ENCODE measurements at regions not wholly inside any gene's neighbourhood (a gene's known extent, or its start where the extent isn't known, plus 50 kb on each side); places are given as distances from the start of the nearest gene placed in this dataset.

GRCh38 chr9:13817754-13818278 lies 496.1 kb downstream of the NFIB start:
- no peak for TF ChIP-seq CTCF (conservative IDR thresholded peaks at IDR 0.05; ENCODE audit: low read depth, low read length)
- Histone ChIP-seq H3K27me3 (ENCODE audit: insufficient read depth, low read depth) (no peaks in the 10 kb centered on the region), H3K4me2 (no peak overlapping the region), H3K79me2 (ENCODE audit: insufficient read depth, low read depth) (no peaks in the 10 kb centered on the region), H4K20me1 (ENCODE audit: insufficient read depth) (no peaks in the 10 kb centered on the region), H3K4me1 (ENCODE audit: low read depth, poor library complexity, severe bottlenecking) (no peaks in the 10 kb centered on the region), H3K27ac (no peak overlapping the region), H3K36me3 (ENCODE audit: insufficient read depth) (no peaks in the 10 kb centered on the region), H3K9ac (no peak overlapping the region), H2AFZ (ENCODE audit: low read depth) (no peak overlapping the region), H3K4me3 (IDR thresholded peaks at IDR 0.05; ENCODE audit: insufficient read depth, low read depth, low read length) (no peak overlapping the region)

GRCh38 chr9:13816837-13817236 lies 497.1 kb downstream of the NFIB start:
- TF ChIP-seq CTCF (conservative IDR thresholded peaks at IDR 0.05; ENCODE audit: low read depth, low read length), result no peak
- no peaks in the 10 kb centered on the region for H4K20me1 ChIP-seq (ENCODE audit: insufficient read depth)
- no peaks in the 10 kb centered on the region for H3K36me3 ChIP-seq (ENCODE audit: insufficient read depth)

GRCh38 chr9:13814647-13815400 lies 499.1 kb downstream of the NFIB start:
- no peaks in the 10 kb centered on the region for H3K79me2 ChIP-seq (ENCODE audit: insufficient read depth, low read depth)
- H3K36me3 ChIP-seq (ENCODE audit: insufficient read depth), result no peaks in the 10 kb centered on the region
- TF ChIP-seq CTCF (conservative IDR thresholded peaks at IDR 0.05; ENCODE audit: low read depth, low read length), result no peak
- no peak overlapping the region for H3K9ac ChIP-seq
- no peak overlapping the region for H3K27ac ChIP-seq
- no peak overlapping the region for H2AFZ ChIP-seq (ENCODE audit: low read depth)
- H3K27me3 ChIP-seq (ENCODE audit: insufficient read depth, low read depth), result no peaks in the 10 kb centered on the region
- H3K4me3 ChIP-seq (IDR thresholded peaks at IDR 0.05; ENCODE audit: insufficient read depth, low read depth, low read length), result no peak overlapping the region
- H3K4me2 ChIP-seq, result no peak overlapping the region
- no peaks in the 10 kb centered on the region for H4K20me1 ChIP-seq (ENCODE audit: insufficient read depth)
- no peaks in the 10 kb centered on the region for H3K4me1 ChIP-seq (ENCODE audit: low read depth, poor library complexity, severe bottlenecking)

More at GRCh38 chr9:13816837-13817236, 497.1 kb downstream of the NFIB start:
- no peaks in the 10 kb centered on the region for H3K79me2 ChIP-seq (ENCODE audit: insufficient read depth, low read depth)
- H2AFZ ChIP-seq (ENCODE audit: low read depth), result no peak overlapping the region
- H3K27ac ChIP-seq, result no peak overlapping the region
- no peaks in the 10 kb centered on the region for H3K4me1 ChIP-seq (ENCODE audit: low read depth, poor library complexity, severe bottlenecking)
- H3K4me3 ChIP-seq (IDR thresholded peaks at IDR 0.05; ENCODE audit: insufficient read depth, low read depth, low read length), result no peak overlapping the region
- no peak overlapping the region for H3K4me2 ChIP-seq
- no peaks in the 10 kb centered on the region for H3K27me3 ChIP-seq (ENCODE audit: insufficient read depth, low read depth)
- no peak overlapping the region for H3K9ac ChIP-seq

GRCh38 chr9:13811876-13812275 lies 502.1 kb downstream of the NFIB start:
- Histone ChIP-seq H3K4me3 (IDR thresholded peaks at IDR 0.05; ENCODE audit: insufficient read depth, low read depth, low read length) (no peak overlapping the region), H3K4me2 (no peak overlapping the region), H3K36me3 (ENCODE audit: insufficient read depth) (no peaks in the 10 kb centered on the region), H3K4me1 (ENCODE audit: low read depth, poor library complexity, severe bottlenecking) (no peaks in the 10 kb centered on the region), H3K27me3 (ENCODE audit: insufficient read depth, low read depth) (no peaks in the 10 kb centered on the region), H4K20me1 (ENCODE audit: insufficient read depth) (no peaks in the 10 kb centered on the region), H3K27ac (no peak overlapping the region), H3K79me2 (ENCODE audit: insufficient read depth, low read depth) (no peaks in the 10 kb centered on the region), H2AFZ (ENCODE audit: low read depth) (no peak overlapping the region), H3K9ac (no peak overlapping the region)
- TF ChIP-seq CTCF (conservative IDR thresholded peaks at IDR 0.05; ENCODE audit: low read depth, low read length), result no peak

Data from KMS-11 (cell line).